Right atrium auricular region (tissue), 2 donors: ENCODE measurements at regions not wholly inside any gene's neighbourhood (a gene's known extent, or its start where the extent isn't known, plus 50 kb on each side); places are given as distances from the start of the nearest gene placed in this dataset.

Source experiments
- DNase-seq: peaks from one replicate; pipeline ENCODE4 v3.0.0-alpha.2; 2019; ENCODE audit warnings: low spot score
- H3K27ac ChIP-seq, 2 donors: fragments of 200-600 bp; sonication (generic); 1 replicate in 1 of 2; 2 replicates in 1 of 2; pipeline ENCODE4 v1.5.1; 2016 to 2019
- H3K27me3 ChIP-seq, 2 donors: fragments of 200-600 bp; sonication (generic); one replicate each; pipeline versions ENCODE4 v1.5.1 to v1.6.0; 2017 to 2019
- H3K36me3 ChIP-seq: fragments of 200-600 bp; sonication (generic); one replicate; pipeline ENCODE4 v1.5.1; 2016
- H3K4me1 ChIP-seq, 2 donors: fragments of 200-600 bp; sonication (generic); one replicate each; pipeline versions ENCODE4 v1.5.1 to v1.6.0; 2017 to 2019
- H3K4me3 ChIP-seq, 2 donors: fragments of 200-600 bp; sonication (generic); 1 replicate in 1 of 2; 2 replicates in 1 of 2; pipeline ENCODE4 v1.5.1; 2017 to 2019; ENCODE audit warnings: mild to moderate bottlenecking in 1 of 2, moderate library complexity in 1 of 2
- H3K9me3 ChIP-seq, 2 donors: fragments of 200-600 bp; sonication (generic); one replicate each; pipeline ENCODE4 v1.5.1; 2019
- CTCF ChIP-seq, 2 donors: fragments of 200-600 bp; sonication (generic); IDR thresholded peaks; one replicate each; pipeline ENCODE4 v1.5.1; 2019; ENCODE audit warnings: antibody characterized with exemption in 2 of 2

GRCh38 chr15:25183581-25184251, 228.9 kb downstream of the SNRPN start:
- H3K4me3 ChIP-seq: no peak overlapping the region
- DNase-seq: no peak
- H3K9me3 ChIP-seq: peaks cover 0 to 5% of the 10 kb centered on the region in 2 donors

GRCh38 chr15:25184356-25185155, 229.8 kb downstream of the SNRPN start:
- DNase-seq: no peak
- H3K36me3 ChIP-seq: no peaks in the 10 kb centered on the region
- H3K9me3 ChIP-seq: peaks cover 0 to 5% of the 10 kb centered on the region in 2 donors
- H3K27ac ChIP-seq: no peak overlapping the region
- H3K4me3 ChIP-seq: no peak overlapping the region
- no peaks in the 10 kb centered on the region for H3K27me3 ChIP-seq
- H3K4me1 ChIP-seq: no peaks in the 10 kb centered on the region
- TF ChIP-seq CTCF (IDR thresholded peaks at IDR 0.05): no peak

More at GRCh38 chr15:25183581-25184251, 228.9 kb downstream of the SNRPN start:
- Histone ChIP-seq H3K27me3 (no peaks in the 10 kb centered on the region), H3K27ac (no peak overlapping the region), H3K36me3 (no peaks in the 10 kb centered on the region), H3K4me1 (no peaks in the 10 kb centered on the region)
- TF ChIP-seq CTCF (IDR thresholded peaks at IDR 0.05): no peak

- peaks cover 0 to 5% of the 10 kb centered on the region in 2 donors for H3K9me3 ChIP-seq
- H3K27me3 ChIP-seq: no peaks in the 10 kb centered on the region
- no peak overlapping the region for H3K4me3 ChIP-seq
- H3K27ac ChIP-seq: no peak overlapping the region
- no peaks in the 10 kb centered on the region for H3K36me3 ChIP-seq
- no peak for DNase-seq
- H3K4me1 ChIP-seq: no peaks in the 10 kb centered on the region
- no peak for TF ChIP-seq CTCF (IDR thresholded peaks at IDR 0.05)
Observed at GRCh38 chr15:25185156-25185710, 230.4 kb downstream of the SNRPN start.

DNA sequence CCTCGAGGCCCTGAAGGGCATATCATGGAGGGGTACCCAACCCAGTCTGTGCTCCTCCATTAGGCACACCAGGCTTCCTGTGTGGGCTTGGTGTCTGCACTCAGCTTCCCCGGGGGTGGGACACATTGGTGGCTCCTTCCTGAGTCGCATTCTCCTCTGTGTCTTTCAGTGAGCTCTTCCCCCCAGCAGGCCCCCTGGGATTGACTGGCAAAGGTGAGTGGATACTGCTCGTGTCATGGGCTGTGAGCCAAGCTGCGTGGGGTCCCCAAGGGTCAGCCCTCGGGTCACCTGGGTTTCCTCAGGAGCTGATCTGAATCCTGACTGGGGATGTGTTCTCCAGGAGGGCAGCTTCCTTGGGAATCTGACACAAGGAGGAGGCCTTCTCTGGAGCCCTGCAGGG, 231.0 kb downstream of the SNRPN start:
- DNase-seq: no peak

DNA sequence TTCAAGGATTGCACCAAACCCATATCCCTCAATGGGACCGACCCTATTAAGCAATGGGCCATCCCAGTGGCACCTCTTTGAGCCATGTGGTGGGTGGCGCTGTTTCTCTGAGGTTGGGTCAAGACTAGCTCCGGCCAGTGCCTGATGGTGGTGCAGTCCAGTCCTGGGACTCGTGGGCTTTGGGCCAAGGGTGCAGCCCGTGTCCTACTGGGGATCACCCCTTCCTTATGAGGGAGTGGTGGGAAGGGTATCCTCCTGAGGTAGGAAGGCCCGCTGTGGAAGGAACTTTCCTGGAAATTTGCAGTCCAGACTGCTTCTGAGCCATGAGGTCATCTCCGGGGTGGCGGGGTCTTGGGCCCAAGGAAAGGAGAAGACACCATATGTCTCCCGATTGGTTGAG, 231.6 kb downstream of the SNRPN start:
- Histone ChIP-seq H3K27me3 (no peaks in the 10 kb centered on the region), H3K36me3 (no peaks in the 10 kb centered on the region), H3K4me1 (no peaks in the 10 kb centered on the region), H3K27ac (no peak overlapping the region), H3K4me3 (no peak overlapping the region), H3K9me3 (peaks cover 0 to 5% of the 10 kb centered on the region in 2 donors)
- no peak for DNase-seq
- no peak for TF ChIP-seq CTCF (IDR thresholded peaks at IDR 0.05)

More for the DNA sequence above, 231.0 kb downstream of the SNRPN start:
- peaks cover 0 to 5% of the 10 kb centered on the region in 2 donors for H3K9me3 ChIP-seq
- no peak overlapping the region for H3K4me3 ChIP-seq
- H3K36me3 ChIP-seq: no peaks in the 10 kb centered on the region
- no peak for TF ChIP-seq CTCF (IDR thresholded peaks at IDR 0.05)
- H3K27me3 ChIP-seq: no peaks in the 10 kb centered on the region
- no peak overlapping the region for H3K27ac ChIP-seq
- H3K4me1 ChIP-seq: no peaks in the 10 kb centered on the region
